GM19351 (cell line): ENCODE measurements at regions not wholly inside any gene's neighbourhood (a gene's known extent, or its start where the extent isn't known, plus 50 kb on each side); places are given as distances from the start of the nearest gene placed in this dataset.
"Not testable (repeated sequence)": the region's sequence is repeated elsewhere in the genome, so short reads cannot be mapped to it uniquely, and the experiment has no call there.

Experiments used
- ATAC-seq: cut with Tn5 transposase; IDR thresholded peaks from one replicate; pipeline ENCODE4 v1.9.1; 2021; ENCODE audit warnings: mild to moderate bottlenecking, moderate library complexity; ENCODE audit not compliant: unreplicated experiment

GRCh38 chr12:17369556-17369955, 720.4 kb downstream of the RERGL start:
- no peak for ATAC-seq

- ATAC-seq, result no peak
Measured at GRCh38 chr12:17361224-17361623, 728.8 kb downstream of the RERGL start.

- no peak for ATAC-seq
Measured at GRCh38 chr12:17358835-17359234, 731.2 kb downstream of the RERGL start.

- ATAC-seq, result no peak
Measured at GRCh38 chr12:17357396-17357795, 732.6 kb downstream of the RERGL start.

GRCh38 chr12:17352164-17352563, 737.8 kb downstream of the RERGL start:
- ATAC-seq, result no peak

GRCh38 chr12:17348311-17348710, 741.7 kb downstream of the RERGL start:
- no peak for ATAC-seq

- ATAC-seq, result no peak
Measured at GRCh38 chr12:17344649-17345048, 738.7 kb upstream of the LMO3 start.

- no peak for ATAC-seq
Measured at GRCh38 chr12:17342381-17342961, 736.5 kb upstream of the LMO3 start.

GRCh38 chr12:17335487-17335886, 729.5 kb upstream of the LMO3 start:
- no peak for ATAC-seq

GRCh38 chr12:17334784-17335183, 728.8 kb upstream of the LMO3 start:
- no peak for ATAC-seq

- no peak for ATAC-seq
Measured at GRCh38 chr12:17333287-17333686, 727.3 kb upstream of the LMO3 start.

GRCh38 chr12:17326649-17327048, 720.7 kb upstream of the LMO3 start:
- ATAC-seq, result no peak

GRCh38 chr12:17322090-17322489, 716.1 kb upstream of the LMO3 start:
- ATAC-seq, result no peak

GRCh38 chr12:17304503-17305347, 698.8 kb upstream of the LMO3 start:
- ATAC-seq, result no peak

- ATAC-seq, result no peak
Measured at GRCh38 chr12:17302001-17302400, 696.0 kb upstream of the LMO3 start.

- no peak for ATAC-seq
Measured at GRCh38 chr12:17301544-17301943, 695.6 kb upstream of the LMO3 start.

GRCh38 chr12:17296882-17297281, 690.9 kb upstream of the LMO3 start:
- no peak for ATAC-seq

GRCh38 chr12:17286874-17287273, 680.9 kb upstream of the LMO3 start:
- ATAC-seq, result no peak

GRCh38 chr12:17284873-17285272, 678.9 kb upstream of the LMO3 start:
- no peak for ATAC-seq

GRCh38 chr12:17283563-17283962, 677.6 kb upstream of the LMO3 start:
- no peak for ATAC-seq

- ATAC-seq, result not testable (repeated sequence)
Measured at GRCh38 chr12:17282169-17282568, 676.2 kb upstream of the LMO3 start.

- ATAC-seq, result no peak
Measured at GRCh38 chr12:17278946-17279345, 673.0 kb upstream of the LMO3 start.

GRCh38 chr12:17276196-17276595, 670.2 kb upstream of the LMO3 start:
- ATAC-seq, result no peak
